Hepatocyte (in vitro differentiated cells): ENCODE measurements at regions not wholly inside any gene's neighbourhood (a gene's known extent, or its start where the extent isn't known, plus 50 kb on each side); places are given as distances from the start of the nearest gene placed in this dataset.

Experiments
- DNase-seq: peaks from one replicate; pipeline ENCODE4 v3.0.0-alpha.2; 2016; ENCODE audit warnings: low spot score
- H2AFZ ChIP-seq: fragments of 200-600 bp; sonication (generic); 2 replicates; pipeline ENCODE4 v1.6.0; 2016; ENCODE audit warnings: antibody characterized with exemption, mild to moderate bottlenecking
- H3K27ac ChIP-seq: fragments of 200-600 bp; sonication (generic); 2 replicates; pipeline ENCODE4 v1.5.1; 2016; ENCODE audit warnings: mild to moderate bottlenecking
- H3K27me3 ChIP-seq: fragments of 200-600 bp; sonication (generic); 2 replicates; pipeline ENCODE4 v1.6.1; 2016
- H3K36me3 ChIP-seq: fragments of 200-600 bp; sonication (generic); replicated peaks from 2 replicates; pipeline ENCODE4 v1.5.1; 2016; ENCODE audit warnings: low read depth; ENCODE audit not compliant: insufficient read depth
- H3K4me1 ChIP-seq: fragments of 200-600 bp; sonication (generic); 2 replicates; pipeline ENCODE4 v1.5.1; 2016; ENCODE audit warnings: mild to moderate bottlenecking, moderate library complexity; ENCODE audit not compliant: insufficient read depth
- H3K4me2 ChIP-seq: fragments of 200-600 bp; sonication (generic); 2 replicates; pipeline ENCODE4 v1.6.0; 2016
- H3K4me3 ChIP-seq: fragments of 200-600 bp; sonication (generic); 2 replicates; pipeline ENCODE4 v1.5.1; 2016; ENCODE audit warnings: mild to moderate bottlenecking
- H3K79me2 ChIP-seq: fragments of 200-600 bp; sonication (generic); 2 replicates; pipeline ENCODE4 v1.6.0; 2017; ENCODE audit warnings: mild to moderate bottlenecking
- H3K9me2 ChIP-seq: fragments of 200-600 bp; sonication (generic); replicated peaks from 2 replicates; pipeline ENCODE4 v1.6.0; 2017; ENCODE audit warnings: mild to moderate bottlenecking; ENCODE audit not compliant: insufficient read depth
- H3K9me3 ChIP-seq: fragments of 200-600 bp; sonication (generic); 2 replicates; pipeline ENCODE4 v1.5.1; 2016; ENCODE audit warnings: low read depth, mild to moderate bottlenecking
- H4K20me1 ChIP-seq: fragments of 200-600 bp; sonication (generic); 2 replicates; pipeline ENCODE4 v1.6.0; 2016; ENCODE audit warnings: mild to moderate bottlenecking; ENCODE audit not compliant: insufficient read depth, poor library complexity, severe bottlenecking
- EZH2 ChIP-seq: fragments of 200-600 bp; sonication (generic); IDR thresholded peaks from 2 replicates; pipeline ENCODE4 v1.6.1; 2016; ENCODE audit warnings: antibody characterized with exemption, mild to moderate bottlenecking, borderline replicate concordance
- EZH2phosphoT487 ChIP-seq: fragments of 200-600 bp; sonication (generic); IDR thresholded peaks from one replicate; pipeline ENCODE4 v1.6.1; 2018; ENCODE audit warnings: antibody characterized with exemption, mild to moderate bottlenecking, low read depth, moderate library complexity; ENCODE audit not compliant: unreplicated experiment, severe bottlenecking
- WGBS: methylation state at CpG from one replicate; pipeline ENCODE4 v1.1.6; 2016; ENCODE audit warnings: low lambda C conversion rate; ENCODE audit errors: missing lambda C conversion rate; 5-methylcytosine and 5-hydroxymethylcytosine counted together
- TF ChIP-seq, protein P1 (sequence below): fragments of 200-600 bp; sonication (generic); IDR thresholded peaks from 2 replicates; pipeline ENCODE4 v1.5.1; 2016; ENCODE audit warnings: antibody characterized with exemption, mild to moderate bottlenecking; ENCODE audit not compliant: poor library complexity

DNA sequence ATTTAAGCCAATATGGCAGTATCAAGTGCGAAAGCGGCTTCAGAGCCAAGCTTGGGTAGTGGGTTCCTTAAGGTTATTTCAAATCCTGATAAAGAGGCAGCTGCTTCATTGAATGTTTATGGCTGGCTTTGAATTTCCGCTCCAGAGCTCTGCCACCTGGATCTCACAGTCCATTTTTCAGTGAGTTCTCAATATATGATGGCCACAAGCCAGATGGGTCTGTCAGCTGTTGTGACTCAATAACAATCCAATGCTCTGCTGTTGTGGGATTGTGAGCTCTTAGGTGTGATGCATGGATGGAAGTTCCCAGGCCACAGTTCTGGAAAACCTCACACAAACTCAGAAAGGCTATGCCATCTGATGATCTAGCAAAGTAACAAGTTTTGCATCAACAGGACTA, 743.8 kb upstream of the LRRN3 start:
- H3K4me3 ChIP-seq = no peak overlapping the region
- H3K36me3 ChIP-seq = no peaks in the 10 kb centered on the region
- TF ChIP-seq EZH2phosphoT487 = no peak
- TF ChIP-seq, protein P1, sequence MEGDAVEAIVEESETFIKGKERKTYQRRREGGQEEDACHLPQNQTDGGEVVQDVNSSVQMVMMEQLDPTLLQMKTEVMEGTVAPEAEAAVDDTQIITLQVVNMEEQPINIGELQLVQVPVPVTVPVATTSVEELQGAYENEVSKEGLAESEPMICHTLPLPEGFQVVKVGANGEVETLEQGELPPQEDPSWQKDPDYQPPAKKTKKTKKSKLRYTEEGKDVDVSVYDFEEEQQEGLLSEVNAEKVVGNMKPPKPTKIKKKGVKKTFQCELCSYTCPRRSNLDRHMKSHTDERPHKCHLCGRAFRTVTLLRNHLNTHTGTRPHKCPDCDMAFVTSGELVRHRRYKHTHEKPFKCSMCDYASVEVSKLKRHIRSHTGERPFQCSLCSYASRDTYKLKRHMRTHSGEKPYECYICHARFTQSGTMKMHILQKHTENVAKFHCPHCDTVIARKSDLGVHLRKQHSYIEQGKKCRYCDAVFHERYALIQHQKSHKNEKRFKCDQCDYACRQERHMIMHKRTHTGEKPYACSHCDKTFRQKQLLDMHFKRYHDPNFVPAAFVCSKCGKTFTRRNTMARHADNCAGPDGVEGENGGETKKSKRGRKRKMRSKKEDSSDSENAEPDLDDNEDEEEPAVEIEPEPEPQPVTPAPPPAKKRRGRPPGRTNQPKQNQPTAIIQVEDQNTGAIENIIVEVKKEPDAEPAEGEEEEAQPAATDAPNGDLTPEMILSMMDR = no peak
- no peak for TF ChIP-seq EZH2
- no peaks in the 10 kb centered on the region for H3K9me2 ChIP-seq
- no peaks in the 10 kb centered on the region for H3K79me2 ChIP-seq
- H3K27me3 ChIP-seq = no peaks in the 10 kb centered on the region
- no peak overlapping the region for H3K4me2 ChIP-seq
- no peaks in the 10 kb centered on the region for H4K20me1 ChIP-seq
- no peak for DNase-seq
- no peaks in the 10 kb centered on the region for H3K9me3 ChIP-seq
- no peak overlapping the region for H3K27ac ChIP-seq
- H2AFZ ChIP-seq = no peak overlapping the region
- 93% methylated on average over 3 of the region's 3 CpGs for WGBS
- H3K4me1 ChIP-seq = no peaks in the 10 kb centered on the region

- Histone ChIP-seq H3K27ac (no peak overlapping the region), H3K79me2 (no peaks in the 10 kb centered on the region), H3K4me2 (no peak overlapping the region), H3K4me3 (no peak overlapping the region), H3K36me3 (no peaks in the 10 kb centered on the region), H3K9me2 (no peaks in the 10 kb centered on the region), H4K20me1 (no peaks in the 10 kb centered on the region), H3K27me3 (no peaks in the 10 kb centered on the region), H2AFZ (no peak overlapping the region), H3K9me3 (no peaks in the 10 kb centered on the region), H3K4me1 (no peaks in the 10 kb centered on the region)
- TF ChIP-seq EZH2 = no peak
- TF ChIP-seq, protein P1 = no peak
- WGBS = 71% methylated on average over 8 of the region's 8 CpGs
- DNase-seq = no peak
Observed at GRCh38 chr7:110356438-110356837, 734.5 kb upstream of the LRRN3 start.

- Histone ChIP-seq H3K9me2 (no peaks in the 10 kb centered on the region), H3K79me2 (no peaks in the 10 kb centered on the region), H3K27me3 (no peaks in the 10 kb centered on the region), H4K20me1 (no peaks in the 10 kb centered on the region), H3K9me3 (no peaks in the 10 kb centered on the region), H3K4me1 (no peaks in the 10 kb centered on the region), H2AFZ (no peak overlapping the region), H3K36me3 (no peaks in the 10 kb centered on the region), H3K27ac (no peak overlapping the region), H3K4me2 (no peak overlapping the region), H3K4me3 (no peak overlapping the region)
- no peak for DNase-seq
- WGBS = 90% methylated on average over 1 of the region's 1 CpG
- TF ChIP-seq, protein P1 = no peak
Observed at GRCh38 chr7:110358028-110358427, 732.9 kb upstream of the LRRN3 start.

- Histone ChIP-seq H4K20me1 (no peaks in the 10 kb centered on the region), H3K36me3 (no peaks in the 10 kb centered on the region), H3K4me2 (no peak overlapping the region), H3K27me3 (no peaks in the 10 kb centered on the region), H3K4me3 (no peak overlapping the region), H2AFZ (no peak overlapping the region), H3K9me3 (no peaks in the 10 kb centered on the region), H3K27ac (no peak overlapping the region), H3K79me2 (no peaks in the 10 kb centered on the region), H3K9me2 (no peaks in the 10 kb centered on the region), H3K4me1 (peaks cover 7% of the 10 kb centered on the region)
- TF ChIP-seq EZH2phosphoT487 = no peak
- TF ChIP-seq EZH2 = no peak
- TF ChIP-seq, protein P1 = no peak
- 88% methylated on average over 3 of the region's 3 CpGs for WGBS
- DNase-seq = no peak
Observed at GRCh38 chr7:110371709-110372108, 719.2 kb upstream of the LRRN3 start.
